Stimulated activated CD4-positive, alpha-beta T cell treated with anti-CD3 and anti-CD28 coated beads, Interleukin-12 subunit alpha, Interleukin-12 subunit beta, amount 100 ng/mL, for 48 hours (primary cell): ENCODE measurements at regions not wholly inside any gene's neighbourhood (a gene's known extent, or its start where the extent isn't known, plus 50 kb on each side); places are given as distances from the start of the nearest gene placed in this dataset.
"Not testable (repeated sequence)": the region's sequence is repeated elsewhere in the genome, so short reads cannot be mapped to it uniquely, and the experiment has no call there.

Source experiments
- DNase-seq, 3 donors: peaks; one replicate each; pipeline ENCODE4 v3.0.0-alpha.2; 2020; ENCODE audit warnings: low read depth in 2 of 3, low spot score in 1 of 3

GRCh38 chr3:70743754-70744153, 431.3 kb upstream of the MDFIC2 start:
- DNase-seq, result no peak

DNA sequence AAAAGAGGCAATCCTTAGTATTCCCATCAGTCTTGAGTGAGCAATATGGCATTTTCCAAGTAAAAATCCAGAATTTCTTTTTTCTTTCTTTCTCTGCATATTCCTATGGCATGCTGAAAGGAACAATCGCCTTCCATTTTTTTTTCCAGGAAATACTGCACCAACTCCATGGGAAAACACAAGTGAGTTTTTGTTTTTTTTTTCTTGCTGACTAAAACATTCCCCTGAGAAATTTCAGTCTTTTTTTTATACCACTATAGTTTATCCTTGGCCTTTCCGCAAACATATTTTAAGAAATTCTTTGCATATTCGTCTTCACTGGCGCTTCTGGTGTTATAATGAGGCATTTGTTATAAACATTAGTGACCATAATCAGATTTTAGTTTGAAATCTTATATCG, 429.6 kb upstream of the MDFIC2 start:
- no peak for DNase-seq

DNA sequence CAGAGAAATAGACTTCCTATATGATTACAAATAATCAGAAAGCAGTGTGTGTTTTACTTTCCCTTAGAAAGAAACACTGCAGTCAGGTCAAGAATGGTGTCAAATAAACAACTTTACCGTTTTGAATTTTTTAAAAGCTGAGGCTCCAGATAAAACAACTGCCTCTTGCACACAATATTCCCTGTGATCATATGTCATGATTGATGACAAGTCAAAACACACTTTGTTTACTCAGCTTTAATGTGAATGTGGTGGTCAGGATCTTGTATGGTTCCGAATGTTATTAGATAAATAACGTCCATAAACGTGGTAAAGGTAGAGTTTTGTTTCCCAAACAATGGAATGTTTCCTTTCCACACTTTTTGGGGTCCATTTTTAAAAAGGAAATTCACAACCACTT, 428.4 kb upstream of the MDFIC2 start:
- no peak for DNase-seq

GRCh38 chr3:70740071-70740470, 427.6 kb upstream of the MDFIC2 start:
- no peak for DNase-seq

DNA sequence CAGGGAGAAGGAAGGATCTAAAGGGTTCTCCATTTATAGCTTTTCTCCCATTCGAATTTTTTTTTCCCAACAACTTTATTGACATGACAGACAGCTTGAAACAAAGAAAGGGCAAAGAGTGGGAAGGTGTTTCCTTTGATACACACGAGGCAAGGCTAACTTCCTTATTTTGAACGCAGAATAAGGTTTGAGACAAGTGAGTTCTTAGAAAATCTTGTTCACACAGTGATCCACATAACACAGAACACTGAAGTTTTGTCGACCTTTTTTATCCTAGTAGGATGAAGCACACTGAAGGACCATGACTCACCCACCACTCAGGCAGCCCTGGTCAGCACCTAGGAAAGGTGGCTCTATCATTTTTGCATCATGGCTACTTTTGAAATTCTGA, 425.8 kb upstream of the MDFIC2 start:
- DNase-seq, result no peak

GRCh38 chr3:70737666-70738290, 425.3 kb upstream of the MDFIC2 start:
- no peak for DNase-seq

DNA sequence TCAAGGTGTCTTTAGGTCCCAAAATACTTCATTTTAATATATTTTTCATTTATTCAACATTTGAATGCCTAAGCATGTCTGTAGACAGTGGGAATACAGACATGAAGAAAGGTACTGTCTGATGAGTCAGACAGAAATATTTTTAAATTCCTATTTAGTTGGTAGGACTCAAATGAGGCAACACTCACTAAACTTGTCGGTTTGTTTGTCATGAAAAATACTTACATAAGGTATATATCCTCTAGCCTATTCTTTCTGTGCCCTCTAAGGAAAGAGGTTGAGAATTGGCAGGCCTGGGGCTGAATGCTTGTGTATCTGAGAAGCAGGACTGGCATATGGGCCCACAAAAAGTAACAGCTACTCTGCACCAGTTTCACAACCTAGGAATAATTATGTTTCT, 423.6 kb upstream of the MDFIC2 start:
- DNase-seq, result no peak

- DNase-seq, result no peak
Measured at GRCh38 chr3:70734756-70735155, 422.3 kb upstream of the MDFIC2 start.

DNA sequence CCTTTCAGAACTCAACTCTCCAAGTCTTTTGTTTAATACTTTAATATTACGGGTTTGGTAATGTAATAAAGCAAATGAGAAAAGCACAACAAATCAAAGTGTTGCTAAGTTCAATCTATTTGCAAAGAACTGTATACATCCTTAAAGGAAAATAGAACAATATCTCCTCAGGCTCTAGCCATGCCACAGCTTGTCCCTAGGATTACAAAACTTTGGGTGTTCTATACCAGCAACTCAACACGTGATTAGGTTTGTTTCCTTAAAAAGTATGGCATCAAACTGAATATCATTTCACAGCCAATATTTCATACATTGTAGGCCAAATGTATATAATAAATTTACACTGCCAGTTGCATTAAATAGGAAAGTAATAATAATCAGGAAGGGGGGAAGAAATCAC, 418.6 kb upstream of the MDFIC2 start:
- DNase-seq, result no peak

GRCh38 chr3:70729845-70730244, 417.4 kb upstream of the MDFIC2 start:
- no peak for DNase-seq

DNA sequence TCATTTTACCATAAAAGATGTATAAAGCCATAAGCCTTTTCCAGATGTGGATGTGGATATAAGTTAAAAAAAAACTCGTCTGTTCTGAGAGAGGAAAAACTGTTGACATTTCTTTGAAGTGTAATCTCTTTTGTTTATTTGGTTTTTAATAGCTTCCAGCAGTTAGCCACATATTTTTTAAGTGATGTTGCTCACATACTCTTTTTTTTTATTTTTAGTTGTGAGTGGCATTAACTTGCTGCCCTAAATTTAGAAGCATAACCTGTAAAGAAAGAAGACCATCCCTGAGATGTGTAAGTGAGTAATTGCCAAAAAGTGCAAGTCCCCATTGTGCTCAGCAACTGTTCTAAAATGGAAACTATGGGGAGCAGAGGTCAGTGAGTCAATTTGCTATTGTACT, 415.9 kb upstream of the MDFIC2 start:
- DNase-seq, result no peak

- no peak for DNase-seq
Measured at GRCh38 chr3:70726961-70727360, 414.5 kb upstream of the MDFIC2 start.

DNA sequence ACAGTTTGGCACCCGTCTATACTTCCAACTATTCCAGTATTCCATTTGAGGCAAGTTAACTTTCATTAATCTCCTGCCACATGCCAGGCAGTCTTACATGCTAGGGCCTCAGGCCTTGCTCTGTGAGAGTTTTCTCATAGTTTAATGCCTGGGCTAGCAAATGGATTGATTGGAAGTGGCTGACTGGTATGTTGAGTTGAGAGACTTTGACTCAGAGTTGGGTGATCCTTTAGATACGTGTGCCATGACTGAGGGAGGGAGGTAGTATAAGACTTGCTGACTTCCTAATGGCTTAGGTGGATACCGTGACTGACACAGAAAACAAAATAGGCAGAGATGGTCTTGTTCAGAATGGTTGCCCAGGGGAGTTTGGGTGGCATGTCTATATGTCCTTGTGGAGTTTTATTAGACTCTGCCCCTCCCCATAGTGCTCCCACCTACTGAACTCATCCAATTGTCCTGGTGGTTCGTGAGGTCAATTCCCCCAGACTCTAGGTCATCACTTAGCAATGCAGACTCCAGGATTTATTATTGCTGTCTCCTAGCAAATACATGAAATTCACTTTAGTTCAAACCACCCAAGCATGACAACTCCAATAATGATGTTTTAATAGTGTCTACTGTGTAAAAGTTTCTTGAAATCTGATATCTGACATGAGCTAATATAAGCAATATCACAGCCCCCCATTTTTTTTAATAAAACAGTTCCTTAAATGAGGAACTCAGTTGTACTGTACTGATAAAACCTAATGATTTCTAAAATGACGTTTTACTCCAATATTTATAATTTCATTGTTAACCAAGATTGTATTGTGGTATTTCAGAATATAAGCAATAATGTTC, 413.9 kb upstream of the MDFIC2 start:
- DNase-seq, result no peak

GRCh38 chr3:70722018-70722417, 409.6 kb upstream of the MDFIC2 start:
- DNase-seq, result no peak

GRCh38 chr3:70716832-70717231, 404.4 kb upstream of the MDFIC2 start:
- DNase-seq, result no peak

GRCh38 chr3:70712449-70713082, 400.1 kb upstream of the MDFIC2 start:
- DNase-seq, result no peak

DNA sequence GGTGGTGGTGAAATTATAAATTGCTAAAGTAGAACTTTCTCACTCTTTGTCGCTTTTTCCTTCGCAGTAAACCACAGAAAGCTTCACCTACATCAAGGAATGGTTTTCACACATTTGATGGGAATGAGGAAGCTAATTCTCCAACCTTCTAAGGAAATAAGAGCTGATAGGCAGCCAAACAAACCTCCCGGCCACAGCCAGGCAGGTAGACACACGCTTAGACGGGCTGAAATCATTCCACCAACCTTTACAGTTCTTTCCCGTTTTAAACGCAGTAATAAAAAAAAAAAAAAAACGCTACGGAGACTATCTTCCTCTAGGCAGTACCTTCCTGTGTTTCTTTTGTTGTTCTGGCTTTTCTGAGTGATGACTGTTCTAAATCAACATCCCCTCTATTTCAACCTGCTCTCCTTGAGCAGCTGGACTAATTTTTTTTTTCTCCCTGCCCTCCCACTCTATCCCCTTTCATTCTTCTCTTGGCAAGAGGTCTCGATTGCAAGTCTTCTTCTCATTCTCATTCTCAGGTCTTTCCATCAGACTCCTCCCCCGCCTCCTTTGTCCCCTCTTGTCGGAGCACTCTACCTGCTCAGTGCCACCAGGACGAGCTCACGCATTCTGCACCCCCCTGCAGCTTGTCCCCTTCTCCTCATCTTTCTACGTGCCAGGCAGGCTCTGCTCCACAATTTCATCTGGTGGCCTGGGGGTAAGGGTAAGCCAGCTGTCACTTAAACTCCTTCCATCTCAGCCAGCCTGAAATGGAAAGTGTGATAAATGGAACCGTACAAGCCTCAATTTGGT, 391.1 kb upstream of the MDFIC2 start:
- no peak for DNase-seq

DNA sequence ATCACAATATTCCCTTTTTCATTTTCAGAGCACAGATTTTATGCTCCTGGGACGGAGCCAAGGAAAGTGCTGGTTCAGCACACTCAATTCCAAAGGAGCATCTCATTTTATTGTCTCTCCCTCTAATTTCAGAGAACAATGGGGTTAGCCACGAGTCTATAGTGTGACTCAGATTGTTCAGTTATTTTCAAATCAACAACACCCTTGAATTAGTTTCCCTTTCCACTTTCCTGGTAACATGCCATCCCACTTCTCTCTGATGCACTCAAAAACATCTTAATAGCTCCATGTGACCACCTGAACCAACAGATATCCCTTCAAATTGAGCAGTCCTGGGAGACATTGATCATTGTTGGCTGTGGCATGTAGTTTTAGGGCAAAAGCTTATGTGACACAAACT, 389.7 kb upstream of the MDFIC2 start:
- DNase-seq, result no peak

GRCh38 chr3:70684701-70685100, 372.3 kb upstream of the MDFIC2 start:
- no peak for DNase-seq

GRCh38 chr3:70675810-70676209, 363.4 kb upstream of the MDFIC2 start:
- not testable (repeated sequence) for DNase-seq

DNA sequence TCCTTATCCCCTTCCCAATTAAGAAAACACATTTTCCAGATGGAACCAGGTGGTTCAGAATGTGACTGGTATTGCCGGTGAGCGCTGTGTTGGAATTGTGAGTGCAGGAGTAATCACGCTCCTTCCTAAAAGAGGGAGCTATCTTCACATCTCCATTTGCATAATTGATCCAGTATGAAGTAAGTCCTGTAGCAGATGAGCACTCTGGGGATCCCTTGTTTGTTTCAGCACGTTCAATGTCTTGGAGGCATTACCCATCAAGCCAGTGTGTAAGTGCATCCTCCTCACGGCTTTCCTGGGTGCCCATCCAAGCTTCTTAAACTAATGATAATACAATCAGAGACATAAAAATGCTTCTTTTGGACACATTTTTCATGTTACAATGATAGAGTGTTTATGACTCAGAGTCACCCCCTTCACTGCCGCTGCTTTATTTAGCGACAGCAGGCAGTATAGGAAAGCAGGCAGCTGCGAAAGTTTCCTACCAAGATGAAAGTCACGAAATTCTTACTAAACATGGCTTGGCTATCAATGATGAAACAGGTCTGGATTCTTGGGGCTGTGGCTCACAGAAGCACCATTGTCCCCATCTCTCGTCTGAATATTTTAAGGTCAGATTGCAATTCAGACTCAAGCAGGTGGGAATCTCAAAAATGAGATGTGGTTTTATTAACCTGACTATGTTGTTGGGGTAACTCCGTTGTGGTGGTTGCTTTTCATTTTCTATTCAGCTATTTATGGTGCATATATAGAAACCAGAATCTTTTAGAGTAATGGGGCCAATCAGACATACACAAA, 346.3 kb upstream of the MDFIC2 start:
- DNase-seq, result no peak
